ENCODE measurements at regions not wholly inside any gene's neighbourhood (a gene's known extent, or its start where the extent isn't known, plus 50 kb on each side); places are given as distances from the start of the nearest gene placed in this dataset.
"Not testable (repeated sequence)": the region's sequence is repeated elsewhere in the genome, so short reads cannot be mapped to it uniquely, and the experiment has no call there.

GRCh38 chr21:35275776-35276175 lies 226.7 kb upstream of the RUNX1 start:
- Mint-ChIP-seq H3K9me3 (peaks cover 5% of the 10 kb centered on the region), H3K4me1 (no peaks in the 10 kb centered on the region), H3K27me3 (peaks cover 8% of the 10 kb centered on the region), H3K4me3 (no peak overlapping the region), H3K27ac (no peak overlapping the region), H3K36me3 (no peaks in the 10 kb centered on the region)
- no peak for ATAC-seq

GRCh38 chr21:35274923-35275322 lies 225.8 kb upstream of the RUNX1 start:
- no peak for ATAC-seq
- Mint-ChIP-seq H3K36me3 (no peaks in the 10 kb centered on the region), H3K27ac (no peak overlapping the region), H3K9me3 (peaks cover 5% of the 10 kb centered on the region), H3K4me3 (no peak overlapping the region), H3K4me1 (no peaks in the 10 kb centered on the region), H3K27me3 (peaks cover 8% of the 10 kb centered on the region)

- Mint-ChIP-seq H3K9me3 (peaks cover 5% of the 10 kb centered on the region), H3K4me1 (no peaks in the 10 kb centered on the region), H3K27me3 (peaks cover 8% of the 10 kb centered on the region), H3K4me3 (no peak overlapping the region), H3K27ac (no peak overlapping the region), H3K36me3 (no peaks in the 10 kb centered on the region)
- no peak for ATAC-seq
These were observed 225.0 kb upstream of the RUNX1 start for GRCh38 chr21:35274090-35274489.

GRCh38 chr21:35273333-35273732 lies 224.2 kb upstream of the RUNX1 start:
- no peak for ATAC-seq
- Mint-ChIP-seq H3K9me3 (peaks cover 5% of the 10 kb centered on the region), H3K27me3 (peaks cover 8% of the 10 kb centered on the region), H3K36me3 (no peaks in the 10 kb centered on the region), H3K4me3 (no peak overlapping the region), H3K4me1 (no peaks in the 10 kb centered on the region), H3K27ac (no peak overlapping the region)

GRCh38 chr21:35271344-35272118 lies 222.4 kb upstream of the RUNX1 start:
- not testable (repeated sequence) for H3K4me1 Mint-ChIP-seq, H3K36me3 Mint-ChIP-seq, H3K9me3 Mint-ChIP-seq, H3K4me3 Mint-ChIP-seq, H3K27ac Mint-ChIP-seq, H3K27me3 Mint-ChIP-seq, ATAC-seq

GRCh38 chr21:35268817-35269216 lies 219.7 kb upstream of the RUNX1 start:
- Mint-ChIP-seq H3K27me3 (no peaks in the 10 kb centered on the region), H3K36me3 (no peaks in the 10 kb centered on the region), H3K4me3 (no peak overlapping the region), H3K27ac (no peak overlapping the region), H3K4me1 (no peaks in the 10 kb centered on the region), H3K9me3 (peaks cover 5% of the 10 kb centered on the region)
- ATAC-seq: no peak

- ATAC-seq: no peak
- Mint-ChIP-seq H3K4me3 (no peak overlapping the region), H3K9me3 (peaks cover 5% of the 10 kb centered on the region), H3K36me3 (no peaks in the 10 kb centered on the region), H3K27ac (no peak overlapping the region), H3K4me1 (no peaks in the 10 kb centered on the region), H3K27me3 (no peaks in the 10 kb centered on the region)
These were observed 219.2 kb upstream of the RUNX1 start for GRCh38 chr21:35268261-35268660.

GRCh38 chr21:35266546-35266945 lies 217.4 kb upstream of the RUNX1 start:
- Mint-ChIP-seq H3K27ac (no peak overlapping the region), H3K36me3 (no peaks in the 10 kb centered on the region), H3K9me3 (no peaks in the 10 kb centered on the region), H3K4me3 (no peak overlapping the region), H3K4me1 (no peaks in the 10 kb centered on the region), H3K27me3 (no peaks in the 10 kb centered on the region)
- ATAC-seq: no peak

- Mint-ChIP-seq H3K4me1 (no peaks in the 10 kb centered on the region), H3K36me3 (no peaks in the 10 kb centered on the region), H3K27ac (no peak overlapping the region), H3K4me3 (no peak overlapping the region), H3K9me3 (no peaks in the 10 kb centered on the region), H3K27me3 (no peaks in the 10 kb centered on the region)
- no peak for ATAC-seq
These were observed 216.2 kb upstream of the RUNX1 start for GRCh38 chr21:35265170-35265877.

GRCh38 chr21:35259457-35259856 lies 210.4 kb upstream of the RUNX1 start:
- H3K36me3 Mint-ChIP-seq: no peaks in the 10 kb centered on the region
- no peak for ATAC-seq
- H3K4me1 Mint-ChIP-seq: no peaks in the 10 kb centered on the region
- no peak overlapping the region for H3K4me3 Mint-ChIP-seq
- no peaks in the 10 kb centered on the region for H3K27me3 Mint-ChIP-seq
- H3K27ac Mint-ChIP-seq: no peak overlapping the region
- no peaks in the 10 kb centered on the region for H3K9me3 Mint-ChIP-seq

- Mint-ChIP-seq H3K4me3 (no peak overlapping the region), H3K27me3 (no peaks in the 10 kb centered on the region), H3K36me3 (no peaks in the 10 kb centered on the region), H3K27ac (no peak overlapping the region), H3K4me1 (no peaks in the 10 kb centered on the region), H3K9me3 (no peaks in the 10 kb centered on the region)
- ATAC-seq: no peak
These were observed 209.4 kb upstream of the RUNX1 start for GRCh38 chr21:35258521-35258920.

- Mint-ChIP-seq H3K27ac (no peak overlapping the region), H3K27me3 (no peaks in the 10 kb centered on the region)
These were observed 208.3 kb upstream of the RUNX1 start for GRCh38 chr21:35257413-35257812.

GRCh38 chr21:35256468-35256988 lies 207.4 kb upstream of the RUNX1 start:
- Mint-ChIP-seq H3K27me3 (no peaks in the 10 kb centered on the region), H3K36me3 (no peaks in the 10 kb centered on the region), H3K4me1 (no peaks in the 10 kb centered on the region), H3K4me3 (no peak overlapping the region), H3K27ac (no peak overlapping the region), H3K9me3 (peaks cover 2% of the 10 kb centered on the region)
- no peak for ATAC-seq

More at GRCh38 chr21:35257413-35257812, 208.3 kb upstream of the RUNX1 start:
- H3K4me1 Mint-ChIP-seq: no peaks in the 10 kb centered on the region
- no peak for ATAC-seq
- H3K36me3 Mint-ChIP-seq: no peaks in the 10 kb centered on the region
- no peaks in the 10 kb centered on the region for H3K9me3 Mint-ChIP-seq
- H3K4me3 Mint-ChIP-seq: no peak overlapping the region

GRCh38 chr21:35254765-35255138 lies 205.7 kb upstream of the RUNX1 start:
- Mint-ChIP-seq H3K4me1 (no peaks in the 10 kb centered on the region), H3K4me3 (no peak overlapping the region), H3K27ac (no peak overlapping the region), H3K36me3 (peaks cover 5% of the 10 kb centered on the region), H3K27me3 (no peaks in the 10 kb centered on the region), H3K9me3 (peaks cover 9% of the 10 kb centered on the region)
- no peak for ATAC-seq

GRCh38 chr21:35254006-35254764 lies 205.1 kb upstream of the RUNX1 start:
- Mint-ChIP-seq H3K27me3 (no peaks in the 10 kb centered on the region), H3K4me3 (no peak overlapping the region), H3K27ac (no peak overlapping the region), H3K4me1 (no peaks in the 10 kb centered on the region), H3K36me3 (peaks cover 5% of the 10 kb centered on the region), H3K9me3 (peaks cover 9% of the 10 kb centered on the region)
- no peak for ATAC-seq

Data from stimulated activated memory B cell treated with anti-CD40 and anti-IgM and Interleukin-4, amounts not matched to agents 10 μg/mL and 1 μg/mL and 100 μg/mL, for 72 hours (primary cell).